Loucy (cell line): ENCODE measurements at regions not wholly inside any gene's neighbourhood (a gene's known extent, or its start where the extent isn't known, plus 50 kb on each side); places are given as distances from the start of the nearest gene placed in this dataset.

Experiments used
- CTCF ChIP-seq: fragments of 200-600 bp; sonication (generic); conservative IDR thresholded peaks from 2 replicates; pipeline ENCODE4 v1.5.1; 2014; ENCODE audit warnings: mild to moderate bottlenecking, antibody characterized with exemption, low read length
- EZH2phosphoT487 ChIP-seq: fragments of 200-600 bp; IDR thresholded peaks from 2 replicates; pipeline ENCODE4 v1.6.1; 2018; ENCODE audit warnings: antibody characterized with exemption, mild to moderate bottlenecking, moderate library complexity, borderline replicate concordance

DNA sequence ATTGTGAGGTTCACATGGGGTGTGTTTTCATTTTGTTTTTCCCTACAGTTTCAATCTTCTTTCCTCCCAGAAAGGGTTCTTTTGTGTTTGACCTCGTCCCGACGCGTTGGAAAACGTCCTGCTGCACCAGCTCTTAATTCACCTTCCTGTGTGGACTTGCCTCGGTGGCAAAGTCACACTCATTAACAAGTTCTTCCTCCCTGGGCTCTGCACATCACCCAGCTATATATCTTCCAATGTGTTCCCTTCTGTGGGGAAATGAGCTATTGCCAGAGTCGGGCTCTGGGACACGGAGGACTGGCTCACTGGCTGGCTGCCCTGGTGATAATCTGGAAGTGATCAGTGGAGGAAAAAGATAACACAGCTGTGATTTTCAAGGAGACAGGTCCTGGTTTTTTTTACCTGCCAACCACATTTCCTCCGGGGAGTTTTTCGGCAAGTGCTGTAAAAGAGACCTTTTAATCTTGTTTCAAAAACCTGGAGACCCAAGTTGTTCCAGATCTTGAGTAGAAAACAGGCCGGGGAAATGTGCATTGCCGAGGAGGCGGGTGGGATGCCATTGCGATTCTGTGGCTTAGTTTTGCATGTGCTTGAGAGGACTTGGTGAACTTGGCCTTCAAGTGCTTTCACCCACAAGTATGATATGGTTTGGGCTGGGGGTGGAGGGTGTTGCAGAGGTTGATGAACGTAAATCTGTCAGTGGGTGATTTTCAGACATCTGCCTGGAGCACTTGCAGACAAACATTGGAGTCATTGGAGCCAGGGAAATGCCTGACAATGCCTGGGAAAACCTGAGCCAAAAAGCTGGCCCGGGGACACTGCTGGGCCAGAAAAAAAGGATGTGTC, 96.5 kb upstream of the CREB5 start:
- TF ChIP-seq CTCF, result no peak
- no peak for TF ChIP-seq EZH2phosphoT487
